HG02678 (cell line): ENCODE measurements at regions not wholly inside any gene's neighbourhood (a gene's known extent, or its start where the extent isn't known, plus 50 kb on each side); places are given as distances from the start of the nearest gene placed in this dataset.
"Not testable (repeated sequence)": the region's sequence is repeated elsewhere in the genome, so short reads cannot be mapped to it uniquely, and the experiment has no call there.

Experiments
- ATAC-seq: cut with Tn5 transposase; IDR thresholded peaks from one replicate; pipeline ENCODE4 v1.9.1; 2021; ENCODE audit warnings: mild to moderate bottlenecking, moderate library complexity; ENCODE audit not compliant: unreplicated experiment

DNA sequence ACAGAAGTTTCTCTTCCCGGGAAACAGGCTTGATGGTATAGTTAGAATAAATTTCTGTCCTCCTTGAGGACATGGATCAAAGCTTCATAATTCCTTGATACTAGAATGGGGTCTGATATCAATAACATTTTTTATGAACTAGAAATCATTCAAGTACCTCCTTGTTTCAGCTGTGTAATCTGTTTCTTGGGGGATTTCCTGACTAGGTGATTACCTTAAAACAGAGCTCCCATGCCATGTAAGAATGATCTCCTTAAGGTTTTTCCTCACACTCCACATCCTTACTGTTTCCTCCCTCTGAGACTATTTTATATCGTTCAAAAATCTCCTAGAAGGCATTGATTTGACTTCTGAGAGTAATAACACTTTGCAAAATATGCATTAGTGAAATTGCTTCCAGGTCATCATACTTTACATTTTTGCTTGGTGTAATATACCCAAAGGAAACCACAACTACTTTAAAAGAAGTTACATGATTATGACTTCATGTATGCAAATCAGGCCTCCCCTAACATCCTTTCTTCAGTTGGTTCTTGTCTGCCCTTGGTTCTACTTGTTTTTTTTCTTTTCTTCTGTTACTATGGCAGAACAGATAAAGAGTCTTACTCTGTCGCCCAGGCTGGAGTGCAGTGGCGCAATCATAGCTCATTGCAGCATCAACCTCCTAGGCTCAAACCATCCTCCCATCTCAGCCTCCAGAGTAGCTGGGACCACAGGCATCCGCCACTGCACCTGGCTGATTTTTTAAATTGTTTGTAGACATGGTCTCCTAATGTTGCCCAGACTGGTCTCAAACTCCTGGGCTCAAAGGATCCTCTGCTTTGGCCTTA is 388.8 kb downstream of the ZFHX3 start:
- no peak for ATAC-seq

DNA sequence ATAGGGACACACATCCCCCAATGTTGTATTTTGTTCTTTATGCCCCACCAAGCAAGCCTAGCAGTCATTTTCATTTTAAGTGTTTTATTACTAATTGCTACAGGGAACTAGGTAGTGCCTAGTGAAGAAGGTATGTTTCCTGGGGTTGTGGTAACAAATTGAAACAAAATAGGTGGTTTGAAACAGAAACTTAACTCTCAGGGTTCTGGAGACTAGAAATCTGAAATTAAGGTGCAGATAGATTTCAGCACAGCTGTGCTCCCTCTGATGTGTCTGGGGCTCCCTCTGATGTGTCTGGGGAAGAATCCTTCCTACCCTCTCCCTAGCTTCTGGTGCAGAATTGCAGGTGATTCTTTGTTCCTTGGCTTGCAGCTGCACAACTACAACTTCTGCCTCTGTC is 390.1 kb downstream of the ZFHX3 start:
- peak; percentile 92 for ATAC-seq

DNA sequence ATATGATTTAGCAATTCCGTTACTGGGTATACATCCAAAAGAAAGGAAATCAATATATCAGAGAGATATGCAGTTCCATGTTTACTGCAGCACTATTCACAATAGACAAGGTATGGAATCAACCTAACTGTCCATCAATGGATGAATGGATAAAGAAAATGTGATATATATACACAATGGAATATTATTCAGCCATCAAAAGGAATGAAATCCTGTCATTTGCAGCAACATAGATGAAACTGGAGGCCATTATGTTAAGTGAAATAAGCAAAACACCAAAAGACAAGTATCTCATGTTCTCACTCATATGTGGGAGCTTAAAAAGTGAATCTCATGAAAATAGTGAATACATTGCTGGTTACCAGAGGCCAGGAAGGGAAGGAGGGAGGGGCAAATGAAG is 390.8 kb downstream of the ZFHX3 start:
- ATAC-seq: no peak

DNA sequence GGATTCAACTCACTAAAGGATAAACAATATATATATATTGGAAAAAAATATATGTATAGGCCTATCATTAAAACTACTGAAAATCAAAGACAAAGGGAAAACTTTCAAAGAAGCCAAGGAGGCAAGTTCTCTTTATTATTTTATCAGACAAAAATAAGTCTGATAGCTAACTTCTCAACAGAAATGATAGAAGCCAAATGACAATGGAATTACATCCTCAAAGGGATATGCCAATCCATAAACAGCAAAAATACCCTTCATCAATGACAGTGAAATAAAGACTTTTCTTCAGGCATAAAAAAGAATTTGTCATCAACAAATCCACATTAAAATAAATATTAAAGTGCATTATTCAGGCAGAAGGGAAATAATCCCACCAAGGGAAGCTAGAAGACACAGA is 393.4 kb downstream of the ZFHX3 start:
- no peak for ATAC-seq

DNA sequence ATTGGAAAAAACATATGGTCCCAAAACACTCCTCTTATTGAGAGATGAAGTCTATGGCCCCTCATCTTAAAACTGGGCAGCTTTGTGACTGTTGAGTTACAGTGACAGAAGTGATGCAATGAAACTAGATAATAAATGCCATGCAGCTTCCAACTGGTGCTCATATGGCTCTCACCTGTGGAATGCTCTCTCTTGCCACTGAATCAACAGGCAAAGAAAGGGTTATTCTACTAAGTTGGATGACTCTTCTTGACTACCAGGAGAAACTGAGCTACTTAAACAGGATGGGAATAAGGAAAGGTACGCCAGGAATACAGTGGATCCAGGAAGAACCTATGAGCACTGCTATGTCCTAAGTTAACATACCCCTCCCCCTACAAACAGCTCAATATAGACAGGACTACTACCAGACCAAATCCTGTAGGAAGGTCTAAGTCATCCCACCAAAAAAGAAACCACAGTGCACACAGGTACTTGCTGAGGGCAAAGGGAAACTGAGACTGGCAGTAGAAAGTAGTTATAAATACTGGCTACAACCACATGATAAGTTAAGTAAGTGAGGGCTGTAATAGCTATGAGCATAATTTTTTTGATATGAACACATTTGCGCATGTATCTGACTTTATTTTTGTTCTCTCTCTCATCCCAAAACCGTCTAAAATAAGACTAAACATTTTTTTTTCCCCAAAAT is 398.5 kb downstream of the ZFHX3 start:
- peak; percentile 47 for ATAC-seq

DNA sequence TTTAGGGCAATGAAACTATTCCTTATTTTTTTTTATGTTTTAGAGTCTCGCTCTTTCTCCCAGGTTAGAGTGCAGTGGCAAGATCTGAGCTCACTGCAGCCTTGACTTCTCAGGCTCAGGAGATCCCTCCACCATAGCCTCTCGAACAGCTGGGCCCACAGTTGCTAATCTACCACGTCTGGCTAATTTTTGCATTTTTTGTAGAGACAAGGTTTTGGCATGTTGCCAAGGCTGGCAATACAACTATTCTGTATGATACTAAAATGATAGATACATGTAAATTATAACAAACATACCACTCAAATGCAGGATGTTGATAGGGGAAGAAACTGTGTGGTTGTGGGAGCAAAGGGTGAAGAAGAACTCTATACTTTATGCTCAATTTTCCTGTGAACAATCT is 401.3 kb downstream of the ZFHX3 start:
- no peak for ATAC-seq

DNA sequence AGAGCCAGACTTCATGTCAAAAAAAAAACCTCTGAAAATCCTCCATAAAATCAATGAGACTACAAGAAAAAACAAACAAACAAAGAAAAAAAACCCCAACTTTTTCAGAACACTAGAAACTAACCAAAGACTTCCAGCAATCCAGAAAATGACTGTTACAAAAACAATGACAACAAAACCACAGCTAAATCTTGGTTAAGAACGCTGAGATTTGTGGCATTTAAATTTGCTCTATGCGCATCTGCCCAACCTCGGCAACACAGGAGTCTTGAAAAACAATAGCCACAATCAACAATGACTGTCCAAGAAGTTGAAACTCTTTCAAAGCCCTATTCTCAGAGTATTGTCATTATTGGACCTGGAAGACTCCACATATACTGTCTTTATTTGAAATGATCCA is 402.4 kb downstream of the ZFHX3 start:
- no peak for ATAC-seq

DNA sequence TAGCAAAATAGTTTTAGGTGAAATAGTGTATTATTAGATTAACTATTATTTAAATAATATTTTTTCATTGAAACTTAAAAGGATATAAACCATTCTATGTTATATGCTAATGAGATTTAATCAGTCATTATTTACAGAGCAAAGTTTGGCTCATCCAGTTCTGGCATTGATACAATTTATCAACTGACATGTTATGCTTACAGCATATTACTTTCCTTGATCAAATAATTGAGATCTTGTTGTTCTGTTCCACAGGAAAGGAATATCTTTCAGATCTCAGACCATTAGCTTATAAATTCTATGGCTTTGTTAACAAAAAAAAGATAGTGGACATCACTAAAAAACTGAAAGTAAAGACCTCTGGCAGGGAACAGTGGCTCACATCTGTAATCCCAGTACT is 403.0 kb downstream of the ZFHX3 start:
- ATAC-seq: no peak

DNA sequence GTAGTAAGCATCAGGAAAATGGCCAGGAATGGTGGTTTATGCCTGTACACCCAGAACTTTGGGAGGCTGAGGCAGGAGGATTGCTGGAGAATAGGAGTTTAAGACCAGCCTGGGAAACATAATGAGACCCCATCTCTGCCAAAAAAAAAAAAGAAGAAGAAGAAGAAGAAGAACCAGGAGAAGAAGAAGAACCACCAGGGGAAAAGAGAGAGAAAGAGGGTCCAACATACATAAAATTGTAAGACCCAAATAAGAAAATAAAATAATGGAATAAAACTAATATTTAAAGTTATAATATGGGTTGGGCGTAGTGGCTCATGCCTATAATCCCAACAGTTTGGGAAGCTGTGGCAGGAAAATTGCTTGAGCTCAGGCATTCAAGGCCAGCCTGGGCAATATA is 408.4 kb downstream of the ZFHX3 start:
- ATAC-seq: no peak

DNA sequence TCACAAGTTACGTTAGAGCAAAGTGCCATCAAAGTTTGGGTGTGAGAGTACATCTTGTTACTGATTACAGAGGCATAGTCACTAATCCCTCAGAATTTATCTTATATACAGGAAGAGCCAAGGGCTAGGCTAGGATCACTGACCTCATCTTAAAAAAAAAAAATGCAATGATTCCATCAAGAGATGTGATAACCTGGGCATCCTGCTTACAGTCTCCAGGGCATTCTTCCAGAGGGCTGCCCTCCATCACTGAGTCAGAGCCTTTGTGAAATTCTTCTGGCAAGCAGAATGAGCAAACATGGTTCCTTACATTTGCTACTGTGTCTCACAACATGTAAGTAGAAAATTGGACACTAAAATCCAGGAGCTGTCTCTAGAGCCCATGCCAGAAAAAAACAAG is 410.6 kb downstream of the ZFHX3 start:
- no peak for ATAC-seq

DNA sequence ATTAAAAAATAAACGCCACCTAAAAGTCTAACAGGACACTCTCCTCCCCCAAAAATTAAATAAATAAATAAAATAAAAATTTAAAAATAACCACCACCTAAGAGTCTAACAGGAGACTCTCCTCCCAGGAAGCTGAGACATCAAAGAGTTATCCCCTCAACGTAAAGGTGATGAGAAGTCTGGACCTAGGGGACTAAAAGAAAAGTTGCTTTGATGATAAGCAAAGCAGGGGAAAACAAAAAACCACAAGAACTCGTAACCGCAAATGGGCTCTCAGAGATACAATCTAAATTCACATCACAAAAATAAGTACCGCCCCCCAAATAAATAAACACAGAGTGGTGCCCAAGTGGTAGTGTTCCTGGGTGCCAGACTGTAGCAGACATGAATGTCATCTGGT is 412.2 kb downstream of the ZFHX3 start:
- ATAC-seq: no peak

DNA sequence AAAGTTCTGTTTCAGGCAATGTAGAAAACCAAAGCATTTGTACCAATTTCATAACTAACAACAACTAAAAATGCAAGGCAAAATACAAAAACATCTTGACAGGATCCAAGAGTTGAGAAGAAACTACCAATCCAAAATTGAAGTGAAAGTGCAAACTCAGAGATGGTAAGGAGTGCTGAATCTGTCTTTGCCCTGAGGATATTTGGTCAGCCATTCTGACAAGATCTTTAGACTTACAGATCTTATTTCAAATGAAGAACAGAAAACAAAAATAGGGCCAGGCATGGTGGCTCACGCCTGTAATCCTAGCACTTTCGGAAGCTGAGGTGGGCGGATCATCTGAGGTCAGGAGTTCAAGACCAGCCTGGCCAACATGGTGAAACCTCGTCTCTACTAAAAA is 412.8 kb downstream of the ZFHX3 start:
- no peak for ATAC-seq

DNA sequence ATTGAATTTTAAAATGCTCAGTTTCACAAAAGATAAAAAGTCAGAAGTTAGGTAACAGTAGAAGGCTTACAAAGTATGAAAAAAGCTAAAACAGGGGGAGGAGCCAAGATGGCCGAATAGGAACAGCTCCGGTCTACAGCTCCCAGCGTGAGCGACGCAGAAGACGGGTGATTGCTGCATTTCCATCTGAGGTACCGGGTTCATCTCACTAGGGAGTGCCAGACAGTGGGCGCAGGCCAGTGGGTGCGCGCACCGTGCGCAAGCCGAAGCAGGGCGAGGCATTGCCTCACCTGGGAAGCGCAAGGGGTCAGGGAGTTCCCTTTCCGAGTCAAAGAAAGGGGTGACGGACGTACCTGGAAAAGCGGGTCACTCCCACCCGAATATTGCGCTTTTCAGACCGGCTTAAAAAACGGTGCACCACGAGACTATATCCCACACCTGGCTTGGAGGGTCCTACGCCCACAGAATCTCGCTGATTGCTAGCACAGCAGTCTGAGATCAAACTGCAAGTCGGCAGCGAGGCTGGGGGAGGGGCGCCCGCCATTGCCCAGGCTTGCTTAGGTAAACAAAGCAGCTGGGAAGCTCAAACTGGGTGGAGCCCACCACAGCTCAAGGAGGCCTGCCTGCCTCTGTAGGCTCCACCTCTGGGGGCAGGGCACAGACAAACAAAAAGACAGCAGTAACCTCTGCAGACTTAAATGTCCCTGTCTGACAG is 420.6 kb downstream of the ZFHX3 start:
- not testable (repeated sequence) for ATAC-seq

DNA sequence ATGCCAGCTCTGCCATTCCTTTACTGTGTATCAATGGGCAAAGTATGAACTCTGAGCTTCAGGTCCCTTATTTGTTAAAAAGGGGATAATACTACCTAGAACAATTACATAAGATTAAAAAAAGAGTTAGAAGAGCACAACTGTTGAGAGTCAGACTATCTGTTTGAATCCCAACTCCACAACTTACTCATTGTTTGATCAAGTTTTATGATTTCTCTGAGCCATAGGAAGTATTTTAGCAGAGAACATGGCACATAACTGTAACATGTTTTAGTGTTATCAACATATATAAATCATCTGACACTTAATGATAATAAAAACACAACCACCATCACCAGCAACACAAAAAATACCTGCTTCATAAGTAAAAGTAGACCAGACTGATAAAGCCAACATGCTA is 421.3 kb downstream of the ZFHX3 start:
- ATAC-seq: no peak

DNA sequence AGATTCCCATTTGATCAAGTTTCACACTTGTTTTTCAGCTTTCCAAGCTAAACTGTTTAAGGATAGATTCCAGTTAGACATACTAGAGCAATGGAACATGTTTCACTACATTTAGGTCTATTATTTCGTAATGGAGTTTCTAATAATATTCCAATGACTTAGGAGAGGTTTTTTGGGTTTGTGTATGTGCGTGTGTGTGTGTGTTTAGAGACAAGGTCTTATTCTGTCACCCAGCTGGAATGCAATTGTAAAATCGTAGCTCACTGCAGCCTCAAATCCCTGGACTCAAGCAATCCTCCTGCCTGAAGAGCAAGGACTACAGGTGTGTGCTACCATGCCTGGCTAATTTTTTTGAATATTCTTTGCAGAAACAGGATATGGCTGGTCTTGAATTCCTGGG is 426.3 kb downstream of the ZFHX3 start:
- ATAC-seq: no peak

DNA sequence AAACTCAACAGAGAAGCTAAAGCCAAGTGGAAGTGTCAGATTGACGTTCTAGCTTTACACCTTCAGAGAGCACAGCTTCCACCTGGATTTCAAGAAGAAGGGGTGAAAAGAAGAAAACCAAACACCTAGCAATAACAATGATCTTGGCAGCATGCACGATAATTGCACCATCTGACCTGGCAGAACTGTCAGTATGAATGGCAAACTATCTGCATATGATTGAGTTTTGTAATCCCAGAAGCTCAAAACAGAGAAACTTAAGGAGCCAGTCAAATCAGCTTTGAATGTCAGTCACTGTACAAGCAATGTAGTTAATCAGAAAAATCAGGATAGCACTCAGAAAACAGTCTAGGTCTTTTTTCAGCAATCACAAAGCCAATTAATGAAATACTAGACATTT is 427.1 kb downstream of the ZFHX3 start:
- no peak for ATAC-seq

DNA sequence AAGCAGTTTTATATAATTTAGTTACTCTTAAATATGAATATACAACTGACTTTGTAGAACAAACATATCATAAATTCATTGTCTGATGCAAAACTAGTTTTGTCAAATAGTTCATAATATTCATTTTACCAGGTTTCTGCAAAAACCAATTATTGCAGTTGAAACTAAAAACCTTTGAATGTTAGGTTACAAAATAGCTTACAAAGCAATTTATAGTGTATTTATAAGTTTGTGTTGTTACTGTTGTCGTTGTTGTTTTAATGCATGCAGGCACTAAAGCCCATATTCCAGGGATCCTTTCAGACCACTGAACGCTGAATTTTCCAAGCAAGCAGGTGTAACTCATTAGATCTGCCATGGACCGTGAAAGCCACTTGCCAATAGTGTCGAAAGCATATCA is 427.6 kb downstream of the ZFHX3 start:
- ATAC-seq: no peak

DNA sequence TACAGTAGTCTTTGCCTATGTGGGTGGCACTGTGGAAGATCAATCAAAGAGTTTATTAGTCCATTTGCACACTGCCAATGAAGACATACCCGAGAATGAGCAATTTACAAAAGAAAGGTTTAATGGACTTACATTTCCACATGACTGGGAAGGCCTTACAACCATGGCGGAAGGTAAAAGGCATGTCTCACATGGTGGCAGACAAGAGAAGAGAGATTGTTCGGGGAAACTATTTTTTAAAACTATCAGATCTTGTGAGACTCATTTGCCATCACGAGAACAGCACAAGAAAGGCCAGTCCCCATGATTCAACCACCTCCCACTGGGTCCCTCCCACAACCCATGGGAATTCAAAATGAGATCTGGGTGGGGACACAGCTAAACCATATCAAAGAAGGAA is 432.1 kb downstream of the ZFHX3 start:
- no peak for ATAC-seq

DNA sequence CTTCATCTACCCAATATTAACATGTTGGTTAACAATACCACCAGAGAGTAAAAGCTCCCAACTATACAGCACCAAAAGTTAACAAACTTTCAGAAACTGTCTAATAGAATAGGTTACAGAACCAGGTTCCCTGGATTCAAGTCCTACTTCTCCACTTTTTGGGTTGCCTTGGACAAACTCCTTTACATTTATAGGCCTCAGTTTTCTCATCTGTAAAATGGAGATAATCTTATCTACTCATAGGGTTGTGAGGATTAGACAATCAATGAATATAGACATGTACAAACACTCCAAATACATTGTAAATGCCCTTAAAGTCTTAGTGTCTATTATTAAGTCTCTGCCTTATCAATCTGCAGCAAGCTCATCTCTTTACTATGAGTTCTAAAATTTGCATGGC is 435.2 kb downstream of the ZFHX3 start:
- no peak for ATAC-seq

DNA sequence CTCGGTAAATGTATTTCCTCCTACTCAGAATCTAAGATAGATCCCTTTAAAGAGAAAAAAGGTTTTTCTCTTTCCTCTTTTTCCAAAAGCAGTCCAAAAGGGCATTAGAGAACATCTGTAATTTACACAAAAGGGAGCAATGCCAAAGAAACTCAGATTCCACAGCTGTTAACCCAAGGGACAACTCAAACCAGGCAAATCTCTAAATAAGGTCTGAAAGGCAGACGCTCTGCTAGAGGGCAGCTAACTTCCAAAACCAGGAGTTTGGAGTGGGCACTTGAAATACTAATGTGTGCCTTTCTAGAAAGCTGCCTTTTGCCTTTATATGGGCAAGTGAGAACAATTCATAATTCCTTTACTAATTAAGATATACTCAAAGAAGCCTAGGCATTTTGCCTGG is 435.7 kb downstream of the ZFHX3 start:
- no peak for ATAC-seq

DNA sequence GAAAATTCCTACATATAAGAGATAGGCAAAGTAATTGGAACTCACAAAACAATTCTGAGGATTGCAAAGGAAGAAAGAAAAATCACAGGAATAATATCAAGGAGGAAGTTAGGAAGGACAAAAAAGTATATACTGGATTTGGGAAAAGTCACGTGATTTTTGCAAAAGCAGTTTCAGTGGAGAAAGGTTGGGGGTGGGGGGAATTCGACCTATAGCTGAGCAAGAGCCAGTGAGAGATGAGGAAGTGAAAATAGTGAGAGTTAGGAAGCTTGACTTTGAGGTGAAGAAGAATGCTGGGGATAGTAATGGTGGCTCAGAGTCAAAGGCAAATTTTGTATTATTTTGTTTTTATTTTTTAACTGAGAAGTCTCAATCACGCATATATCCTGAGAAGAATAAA is 438.0 kb upstream of the PMFBP1 start:
- no peak for ATAC-seq

DNA sequence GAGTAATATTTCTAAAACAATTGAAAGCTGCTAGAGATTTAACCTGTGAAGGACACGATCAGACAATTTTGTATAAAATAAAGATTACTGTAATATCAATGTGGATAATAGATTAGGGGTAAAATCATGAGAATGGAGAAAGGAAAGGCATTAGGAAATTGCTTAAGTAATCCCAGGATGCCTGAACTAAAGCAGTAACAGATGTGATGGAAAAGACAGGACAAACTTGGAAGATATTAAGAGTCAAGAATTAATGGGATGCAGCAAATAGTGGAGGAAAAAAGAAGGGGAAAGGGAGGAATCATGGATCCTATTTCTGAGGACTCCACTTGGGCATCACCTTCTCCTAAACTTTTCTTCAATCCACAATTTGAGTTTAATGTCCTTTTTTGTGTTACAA is 437.1 kb upstream of the PMFBP1 start:
- ATAC-seq: no peak
